Left lobe of liver (tissue), 2 donors: ENCODE measurements at regions not wholly inside any gene's neighbourhood (a gene's known extent, or its start where the extent isn't known, plus 50 kb on each side); places are given as distances from the start of the nearest gene placed in this dataset.
A peak's percentile ranks its signal among the peaks of the same experiment; 100 is the strongest.

Experiments
- ATAC-seq: fragments of 200-7000 bp; cut with Tn5 transposase; one replicate; pipeline ENCODE4 v1.9.1; 2020; ENCODE audit warnings: mild to moderate bottlenecking, moderate library complexity
- DNase-seq: peaks from one replicate; pipeline ENCODE4 v3.0.0-alpha.2; 2020; ENCODE audit warnings: low spot score
- donor health status: DM: no; HTN: no; CAD: no; lungs with moderate emphysema.
- donor health status: DM: no; HTN: yes; CAD: no.

DNA sequence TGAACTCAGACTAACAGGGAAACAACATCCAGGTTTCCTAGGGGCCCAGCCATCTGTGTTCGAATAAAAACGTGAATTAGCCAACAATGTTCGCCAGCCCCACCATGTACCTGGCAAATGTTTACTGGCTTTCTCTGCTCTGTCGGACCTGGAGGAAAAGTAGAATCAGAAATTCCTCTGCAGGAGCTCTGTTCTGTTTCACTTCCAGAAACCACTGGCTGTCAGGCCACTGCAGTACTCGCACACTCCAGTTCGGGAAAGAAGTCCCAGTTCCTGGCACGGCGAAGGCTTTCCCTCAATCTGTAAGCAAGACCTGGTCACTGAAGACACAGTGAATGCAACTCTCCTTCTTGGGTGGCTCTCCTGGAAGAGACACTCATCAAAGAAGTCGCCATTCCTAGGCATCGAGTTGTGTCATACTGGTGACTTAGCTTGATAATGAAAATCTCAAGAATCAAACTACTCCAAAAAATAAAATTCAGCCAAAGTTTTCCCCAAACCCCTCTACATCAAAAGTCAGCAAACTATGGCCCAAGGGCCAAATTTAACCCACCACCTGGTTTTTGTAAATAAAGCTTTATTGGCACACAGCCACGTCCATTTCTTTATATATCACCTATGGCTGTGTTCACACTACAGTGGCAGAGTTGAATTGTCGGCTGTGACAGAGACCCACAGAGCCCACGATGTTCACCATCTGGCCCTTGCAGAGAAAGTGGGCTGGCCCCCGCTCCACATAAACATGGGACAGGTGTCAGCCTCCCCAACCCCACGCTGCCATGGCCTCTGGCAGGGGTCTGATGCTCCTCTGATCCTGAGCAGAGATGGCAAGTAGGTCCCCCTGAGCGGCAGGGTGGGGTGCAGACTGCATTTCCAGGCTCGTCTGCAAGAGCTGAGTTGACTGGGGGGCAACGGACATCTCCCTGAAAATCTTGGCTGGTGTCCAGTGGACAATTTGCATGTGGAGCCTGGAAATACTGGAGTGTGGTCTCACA lies 189.2 kb upstream of the DIO3 start:
- ATAC-seq (no peak), DNase-seq (no peak)

DNA sequence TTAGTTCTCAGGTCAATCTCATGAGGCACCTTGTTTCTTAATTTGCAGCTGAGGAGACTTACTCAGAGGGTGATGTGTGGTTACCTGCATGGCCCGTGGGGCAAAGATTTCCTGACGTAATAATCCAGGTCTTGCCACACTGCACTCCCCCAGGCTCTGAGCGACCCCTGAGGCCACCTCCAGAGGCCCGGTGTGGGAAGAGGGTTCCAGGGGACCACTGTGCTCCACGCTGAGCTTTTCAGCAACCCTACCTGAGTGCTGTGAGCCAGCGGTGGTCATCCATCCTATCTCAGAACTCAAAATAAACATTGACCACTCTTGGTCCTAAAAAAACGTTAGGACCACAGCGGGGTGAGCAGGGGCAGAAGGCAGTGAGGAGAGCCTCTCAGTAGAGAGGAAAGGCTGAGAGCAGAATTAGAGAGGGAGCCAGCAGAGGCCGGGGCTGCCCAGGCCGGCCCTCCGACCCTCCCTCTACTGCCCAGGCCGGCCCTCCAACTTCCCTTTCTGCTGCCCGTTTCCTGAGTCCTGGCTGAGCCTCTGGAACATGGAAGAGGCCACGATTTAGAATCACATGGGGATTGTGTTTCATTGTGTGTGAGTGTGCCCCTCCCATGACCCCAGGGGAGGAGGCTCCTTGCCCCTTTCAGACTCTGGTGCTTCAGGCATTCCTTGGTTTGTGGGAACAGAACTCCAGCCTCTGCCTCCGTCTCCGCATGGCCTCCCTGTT lies 188.2 kb upstream of the DIO3 start:
- ATAC-seq (no peak), DNase-seq (no peak)

DNA sequence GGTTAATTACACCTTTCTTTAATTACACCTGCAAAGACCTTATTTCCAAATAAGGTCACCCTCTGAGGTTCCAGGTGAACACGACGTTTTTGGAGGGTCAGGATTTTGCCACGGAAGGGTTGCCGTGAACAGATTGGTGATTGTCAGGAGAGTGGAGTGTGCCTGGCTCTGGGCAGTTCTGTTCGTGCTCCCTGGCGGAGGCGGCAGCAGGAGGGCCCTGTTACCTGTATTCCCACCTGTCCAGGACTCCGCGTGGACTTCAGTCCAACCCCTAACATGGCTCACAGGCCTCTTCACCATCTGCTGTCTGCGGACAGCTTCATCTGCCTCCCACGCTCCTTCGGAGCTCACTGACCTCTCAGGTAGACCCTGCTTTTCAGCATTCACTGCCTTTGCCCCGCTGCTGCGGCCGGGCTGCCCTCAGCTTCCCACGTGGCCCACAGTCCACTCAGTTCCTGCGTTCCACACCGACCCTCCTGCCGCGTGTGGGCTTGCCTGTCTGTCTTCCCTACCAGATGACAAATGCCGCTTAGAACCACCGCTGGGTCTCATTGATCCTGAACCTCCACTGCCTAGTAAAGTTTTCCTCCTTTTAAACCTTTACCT lies 187.5 kb upstream of the DIO3 start:
- ATAC-seq (no peak), DNase-seq (no peak)

DNA sequence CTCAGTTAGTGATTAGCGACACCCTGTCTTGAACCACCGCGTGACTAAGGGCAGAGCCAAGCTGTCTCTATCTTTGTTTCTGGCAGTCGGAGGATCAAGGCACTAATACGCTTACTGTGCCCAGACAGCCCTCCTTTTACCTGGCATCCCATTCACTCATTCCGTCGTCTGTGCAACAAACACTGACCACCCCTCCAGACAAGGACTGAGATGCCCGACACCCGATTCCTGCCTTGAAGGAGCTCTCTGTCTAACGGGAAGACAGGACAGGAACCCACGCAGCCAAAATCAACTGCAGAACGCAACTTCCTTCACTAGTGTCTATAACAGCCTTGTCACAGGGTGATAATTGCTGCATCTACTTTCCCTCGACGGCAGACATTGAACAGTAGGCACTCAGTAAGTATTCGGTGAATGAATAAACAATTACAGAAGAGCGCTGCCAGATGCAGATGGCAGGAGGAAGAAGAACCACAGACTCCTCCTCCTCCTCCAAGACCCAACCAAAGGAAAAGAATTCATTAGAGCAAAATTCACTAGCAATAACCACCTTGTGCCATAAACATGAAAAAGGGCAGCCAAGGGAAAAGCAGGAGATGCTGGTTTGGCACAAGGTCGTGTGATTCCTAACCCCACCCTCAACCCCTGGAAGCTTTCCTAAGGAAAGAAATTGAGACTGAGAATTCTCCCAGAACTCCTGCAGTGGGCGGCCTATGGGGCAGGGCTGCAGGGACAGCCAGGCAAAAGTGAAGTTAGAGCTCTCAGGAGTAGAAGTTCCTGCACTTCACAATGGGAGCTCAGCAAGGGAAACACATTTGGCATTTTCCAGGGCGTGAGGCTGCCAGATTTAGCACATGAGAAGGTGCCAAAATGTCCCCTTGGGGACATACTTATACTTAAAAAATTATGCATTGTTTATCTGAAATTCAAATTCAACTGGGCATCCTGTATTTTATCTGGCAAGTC lies 186.6 kb upstream of the DIO3 start:
- ATAC-seq = no peak
- no peak for DNase-seq

DNA sequence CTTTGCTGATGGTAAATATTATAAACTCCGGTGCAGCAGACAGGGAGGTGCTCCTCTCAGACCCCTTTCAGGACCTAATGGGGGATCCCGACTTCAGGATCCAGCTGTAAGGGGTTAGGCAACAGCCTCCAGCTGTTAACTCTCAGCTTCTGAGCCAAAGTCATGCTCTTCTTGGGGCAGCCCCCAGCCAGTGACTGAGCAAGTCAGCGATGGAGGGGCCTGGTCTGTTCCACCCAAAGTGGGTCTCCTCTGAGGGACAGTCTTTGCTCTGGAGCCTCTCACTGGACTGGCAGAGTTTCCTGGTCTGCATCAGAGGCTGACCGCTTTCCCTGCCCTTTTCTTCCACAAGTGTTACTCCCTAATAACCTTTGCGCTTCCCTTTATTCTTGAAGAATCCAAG lies 184.2 kb upstream of the DIO3 start:
- DNase-seq (no peak), ATAC-seq (no peak)

DNA sequence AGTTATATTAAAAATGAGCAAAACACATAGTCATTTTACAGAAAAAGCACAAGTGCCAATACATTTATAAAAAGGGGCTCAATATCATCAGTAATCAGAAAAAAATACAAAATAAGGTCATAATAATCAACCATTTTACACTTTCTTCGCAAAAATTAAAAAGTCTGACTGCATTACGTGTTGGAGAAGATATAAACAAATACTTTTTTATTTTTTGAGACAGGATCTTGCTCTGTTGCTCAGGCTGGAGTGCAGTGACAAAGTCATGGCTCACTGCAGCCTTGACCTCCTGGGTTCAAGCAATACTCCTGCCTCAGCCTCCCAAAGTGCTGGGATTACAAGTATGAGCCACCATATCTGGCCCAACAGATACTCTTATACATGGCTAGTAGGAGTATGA lies 181.5 kb upstream of the DIO3 start:
- ATAC-seq (no peak), DNase-seq (no peak)

DNA sequence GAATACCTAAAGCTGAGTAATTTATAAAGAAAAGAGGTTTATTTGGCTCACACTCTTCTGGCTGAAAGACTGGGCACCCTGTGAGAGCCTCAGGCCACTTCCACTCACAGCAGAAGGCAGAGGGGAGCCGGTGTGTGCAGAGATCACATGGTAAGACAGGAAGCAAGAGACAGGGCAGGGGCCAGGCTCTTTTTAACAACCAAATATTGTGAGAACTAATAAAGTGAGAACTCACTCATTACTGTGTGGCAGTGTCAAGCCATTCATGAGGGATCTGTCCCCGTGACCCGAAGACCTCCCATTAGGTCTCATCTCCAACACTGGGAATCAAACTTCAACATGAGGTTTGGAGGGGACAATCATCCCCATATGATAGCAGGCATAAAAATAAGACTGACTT lies 180.8 kb upstream of the DIO3 start:
- ATAC-seq = no peak
- no peak for DNase-seq

DNA sequence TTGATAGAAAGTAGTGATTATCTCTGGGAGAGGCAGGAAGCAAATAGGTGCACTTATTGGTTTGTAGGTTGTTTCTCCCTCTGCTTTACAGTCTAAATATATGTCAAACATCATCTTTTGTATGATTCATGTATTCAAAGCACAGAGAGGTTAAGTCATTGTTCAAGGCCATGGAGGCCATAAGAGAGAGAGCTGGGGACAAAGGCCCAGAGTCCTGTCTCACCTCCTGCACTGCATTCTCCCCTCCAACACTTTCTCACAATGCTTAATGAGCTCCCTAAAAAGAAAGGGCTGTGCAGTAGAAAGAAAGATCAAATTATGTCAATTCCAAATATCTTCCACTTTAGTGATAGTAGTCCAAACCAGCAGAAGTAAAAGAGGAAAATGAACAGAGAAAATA lies 180.4 kb upstream of the DIO3 start:
- ATAC-seq = no peak

DNA sequence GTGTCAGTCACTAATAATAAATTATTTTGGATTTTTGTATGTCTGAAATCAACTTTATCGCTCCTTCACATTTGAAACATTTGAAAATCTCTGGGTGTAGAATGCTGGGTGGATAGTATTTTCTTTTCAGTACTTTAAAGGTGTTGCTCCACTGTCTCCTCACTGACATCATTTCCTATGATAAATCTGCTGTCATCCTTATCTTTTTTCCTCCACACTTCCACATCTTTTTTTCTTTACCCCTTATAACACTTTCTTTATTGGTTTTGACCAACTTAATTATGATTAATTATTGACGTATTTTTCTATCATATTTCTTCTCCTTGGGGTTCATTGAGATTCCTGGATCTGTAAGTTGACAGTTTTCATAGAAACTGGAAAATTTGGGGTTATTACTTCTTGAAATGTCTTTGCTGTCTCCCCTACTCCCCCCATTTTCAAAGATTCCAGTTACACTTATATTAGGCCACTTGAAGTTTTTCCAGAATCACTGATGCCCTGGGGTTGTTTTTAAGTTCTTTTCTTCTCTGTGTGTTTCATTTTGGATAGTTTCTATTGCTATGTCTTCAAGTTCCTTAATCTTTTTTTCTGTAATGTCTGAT lies 177.5 kb upstream of the DIO3 start:
- DNase-seq (no peak), ATAC-seq (no peak)

More for the DNA sequence above, 180.4 kb upstream of the DIO3 start:
- no peak for DNase-seq

DNA sequence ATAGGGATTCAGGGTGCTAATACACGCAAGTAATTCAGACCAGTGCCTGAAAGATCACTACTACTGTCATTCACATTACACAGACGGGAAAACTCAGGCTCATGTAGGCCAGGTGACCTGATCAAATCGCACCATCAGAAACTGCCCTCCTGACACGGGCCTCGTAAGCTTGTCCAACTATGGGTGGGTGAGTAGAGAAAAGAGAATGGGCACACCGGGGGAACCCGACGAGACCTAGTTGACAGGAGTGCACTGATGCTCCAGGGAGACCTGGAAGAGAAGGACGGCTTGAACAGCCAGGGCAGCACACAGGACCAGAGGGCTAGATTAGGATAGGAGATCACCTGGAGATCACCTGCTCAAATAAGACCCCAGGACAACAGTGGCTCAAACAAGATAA lies 166.9 kb upstream of the DIO3 start:
- ATAC-seq (no peak), DNase-seq (no peak)

DNA sequence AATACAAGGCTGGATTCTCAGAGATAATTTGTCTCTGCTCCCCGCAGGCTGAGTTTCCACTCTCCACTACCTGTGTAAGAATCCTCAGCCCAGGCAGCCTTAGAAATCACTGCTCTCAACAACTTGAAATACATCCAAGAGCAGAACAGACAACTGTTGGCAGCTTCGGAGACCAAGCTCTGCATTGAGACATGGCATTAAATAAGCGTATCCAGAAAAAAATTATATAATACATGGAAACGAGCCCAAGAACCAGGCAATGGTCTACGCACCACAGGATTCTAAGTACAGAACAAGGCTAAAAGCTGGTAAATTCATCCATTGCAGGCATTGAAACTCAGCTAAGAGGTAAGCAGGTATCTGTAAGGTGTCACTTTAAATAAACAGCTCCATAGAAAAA lies 165.5 kb upstream of the DIO3 start:
- ATAC-seq (no peak), DNase-seq (no peak)

DNA sequence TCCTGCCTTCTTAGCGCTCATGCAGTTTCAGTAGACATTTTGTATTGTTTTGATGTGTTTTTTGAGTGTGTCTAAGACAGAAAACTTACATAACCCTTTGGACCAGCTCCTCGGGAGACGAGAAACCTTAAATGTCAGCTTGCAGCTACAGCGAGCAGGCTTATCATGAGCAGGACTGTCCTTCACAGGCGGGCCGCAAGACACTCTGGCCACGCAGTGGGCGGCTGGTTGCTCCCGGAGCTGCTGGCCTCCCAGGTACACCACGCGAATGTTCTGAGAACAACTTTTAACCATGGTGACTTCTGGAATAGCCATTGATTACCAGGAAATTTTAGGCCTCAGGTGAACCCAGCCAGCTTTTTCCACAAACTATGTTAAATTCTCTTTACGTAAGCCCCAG lies 164.1 kb upstream of the DIO3 start:
- no peak for ATAC-seq
- no peak for DNase-seq

DNA sequence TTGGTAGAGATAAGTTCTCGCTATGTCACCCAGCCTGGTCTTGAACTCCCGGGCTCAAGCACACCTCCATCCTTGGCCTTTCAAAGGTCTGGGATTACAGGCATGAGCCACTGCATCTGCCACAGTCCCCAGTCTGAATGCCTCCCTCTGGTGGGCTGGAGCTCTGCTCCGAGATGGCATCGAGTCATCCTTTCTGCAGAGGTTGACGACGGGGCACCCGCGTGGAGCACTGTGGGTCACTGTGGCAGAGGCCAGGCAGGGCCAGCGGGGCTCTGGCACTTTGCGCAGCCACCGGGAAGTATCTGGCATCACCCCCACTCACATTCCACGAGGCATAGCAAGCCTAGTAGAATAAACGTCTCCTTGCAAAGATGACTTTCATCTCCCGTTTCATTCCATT lies 163.3 kb upstream of the DIO3 start:
- ATAC-seq = no peak
- no peak for DNase-seq

DNA sequence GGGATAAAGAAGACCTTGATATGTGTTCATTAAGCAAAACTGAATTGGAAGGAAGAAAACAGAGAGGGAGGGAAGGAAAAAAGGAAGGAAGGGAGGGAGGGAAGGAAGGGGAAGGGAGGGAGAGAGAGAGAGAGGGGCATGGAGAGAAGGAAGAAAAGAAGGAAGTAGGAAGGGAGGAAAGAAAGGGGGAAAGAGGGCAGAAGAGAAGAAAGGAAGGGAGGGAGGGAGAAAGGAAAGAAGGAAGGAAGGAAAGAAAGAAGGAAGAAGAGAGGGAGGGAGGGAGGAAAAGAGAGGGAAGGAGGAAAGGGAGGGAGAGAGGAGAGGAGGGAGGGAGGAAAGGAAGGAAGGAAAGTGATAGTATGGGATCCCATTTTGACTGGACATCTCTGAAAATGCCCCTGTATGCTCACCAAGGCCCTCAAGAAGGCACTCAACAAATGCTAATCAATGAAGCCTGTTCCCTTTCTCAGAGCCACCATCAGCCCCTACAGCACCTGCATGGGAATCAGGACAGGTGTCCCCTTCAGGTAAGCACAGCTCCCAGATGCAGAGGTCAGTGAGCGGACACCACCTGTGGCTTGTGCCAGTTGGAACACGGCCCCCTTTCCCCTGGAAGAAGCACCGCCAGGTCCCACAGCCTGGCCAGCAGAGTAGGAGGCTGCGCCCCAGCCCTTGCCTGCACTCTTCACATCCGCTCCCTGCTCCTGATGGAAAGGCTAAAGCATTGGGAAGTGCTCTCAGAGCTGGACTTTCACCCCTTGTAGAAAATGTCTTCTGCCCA lies 161.4 kb upstream of the DIO3 start:
- ATAC-seq (no peak), DNase-seq (no peak)

DNA sequence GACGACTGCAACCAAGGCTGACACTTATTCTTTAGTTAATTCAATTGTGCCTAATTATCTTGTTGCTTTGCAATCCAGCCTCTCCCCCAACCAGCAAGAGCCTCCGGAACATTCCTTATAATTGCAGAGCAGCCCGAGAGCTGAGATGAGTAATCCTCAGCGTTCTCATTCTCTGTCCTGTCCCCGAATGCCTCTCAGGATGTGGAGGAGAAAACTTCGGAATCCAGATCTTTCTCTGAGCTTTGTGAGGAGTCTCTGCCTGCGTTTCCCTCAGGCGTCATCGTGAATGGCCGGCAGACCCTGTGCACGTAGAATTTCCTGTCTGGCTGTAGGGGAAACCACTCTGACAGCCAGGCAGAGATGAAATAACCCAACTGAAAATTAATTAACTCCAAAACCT lies 160.5 kb upstream of the DIO3 start:
- ATAC-seq = no peak
- no peak for DNase-seq

DNA sequence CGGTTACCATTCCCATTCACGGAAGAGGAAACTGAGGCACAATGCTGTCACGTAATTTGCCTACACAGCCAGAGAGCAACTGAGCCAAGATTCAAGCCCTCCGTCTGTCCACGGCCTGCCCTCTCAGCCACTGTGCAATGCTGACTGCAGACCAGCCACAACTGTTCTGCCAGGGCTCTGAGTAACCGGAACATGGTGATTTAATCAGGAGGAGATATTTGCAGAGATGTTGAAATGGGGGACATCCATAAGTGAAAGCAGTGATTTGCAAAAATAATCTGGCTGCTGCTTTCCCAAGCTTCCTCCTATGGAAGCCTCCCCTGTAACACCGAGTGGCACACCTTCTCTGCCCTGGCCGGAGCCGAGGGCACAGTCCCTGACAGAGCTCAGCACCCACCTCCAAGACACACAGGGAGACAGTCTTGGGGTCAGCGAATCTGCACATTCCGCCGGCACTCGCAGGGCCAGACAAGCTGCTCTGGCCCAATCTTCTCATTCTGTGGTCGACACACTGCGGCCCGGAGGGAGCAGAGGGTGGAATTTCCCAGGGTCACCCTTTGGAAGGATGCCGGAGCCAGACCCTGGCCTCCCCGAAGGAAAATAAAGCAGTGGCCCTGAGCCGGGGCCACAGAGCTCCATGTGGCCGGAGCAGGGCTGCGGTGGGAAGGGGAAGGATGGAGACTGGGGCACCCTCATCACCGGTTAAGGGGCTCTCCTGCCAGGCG lies 158.2 kb upstream of the DIO3 start:
- DNase-seq = no peak

DNA sequence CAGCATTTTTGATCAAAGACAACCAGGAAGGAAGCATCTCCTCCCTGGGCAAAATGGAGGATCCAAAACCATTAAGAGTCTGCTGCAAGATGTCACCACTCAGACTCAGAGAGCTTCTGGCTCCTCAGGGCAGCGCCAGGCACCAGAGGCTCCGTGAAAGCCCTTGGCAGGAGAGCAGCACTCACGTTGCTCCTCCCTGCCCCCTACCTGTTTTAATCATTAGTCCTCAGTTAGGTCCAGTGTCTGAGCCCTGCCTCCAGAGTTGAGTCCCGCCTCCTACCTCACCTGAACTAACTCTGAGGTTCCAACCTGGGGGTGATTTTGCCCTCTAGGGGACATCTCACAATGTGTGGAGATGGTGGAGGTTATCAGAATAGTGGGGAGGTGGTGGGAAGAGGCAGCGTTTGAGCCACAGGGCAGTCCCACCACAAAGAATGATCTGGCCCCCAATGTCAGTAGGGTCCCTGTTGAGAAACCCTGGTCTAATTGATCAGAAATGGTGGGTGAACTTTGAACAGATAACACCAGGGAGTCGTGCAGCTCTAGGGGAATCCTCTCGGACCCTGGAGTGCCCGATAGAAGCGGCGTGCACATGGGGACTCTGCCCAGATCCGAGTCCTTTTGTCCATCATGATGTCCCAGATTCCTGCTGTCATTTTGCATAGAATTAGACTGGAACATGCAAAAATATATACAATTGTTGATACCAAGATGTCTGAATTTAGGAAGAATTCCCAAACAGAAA lies 156.7 kb upstream of the DIO3 start:
- peak; percentile 17 for ATAC-seq
- no peak for DNase-seq

More for the DNA sequence above, 158.2 kb upstream of the DIO3 start:
- ATAC-seq = no peak
